HEK293T (cell line): ENCODE measurements at regions not wholly inside any gene's neighbourhood (a gene's known extent, or its start where the extent isn't known, plus 50 kb on each side); places are given as distances from the start of the nearest gene placed in this dataset.

Experiments
- ARNT ChIP-seq: fragments of 450-650 bp; IDR thresholded peaks from 2 replicates; pipeline ENCODE4 v1.6.1; 2017; ENCODE audit warnings: mild to moderate bottlenecking
- SP1 ChIP-seq: fragments of 450-650 bp; IDR thresholded peaks from 2 replicates; pipeline ENCODE4 v1.6.1; 2017
- TARDBP ChIP-seq: fragments of 450-650 bp; IDR thresholded peaks from 2 replicates; pipeline ENCODE4 v1.6.1; 2016
- ZNF384 ChIP-seq: fragments of 450-650 bp; IDR thresholded peaks from 2 replicates; pipeline ENCODE4 v1.6.1; 2016

DNA sequence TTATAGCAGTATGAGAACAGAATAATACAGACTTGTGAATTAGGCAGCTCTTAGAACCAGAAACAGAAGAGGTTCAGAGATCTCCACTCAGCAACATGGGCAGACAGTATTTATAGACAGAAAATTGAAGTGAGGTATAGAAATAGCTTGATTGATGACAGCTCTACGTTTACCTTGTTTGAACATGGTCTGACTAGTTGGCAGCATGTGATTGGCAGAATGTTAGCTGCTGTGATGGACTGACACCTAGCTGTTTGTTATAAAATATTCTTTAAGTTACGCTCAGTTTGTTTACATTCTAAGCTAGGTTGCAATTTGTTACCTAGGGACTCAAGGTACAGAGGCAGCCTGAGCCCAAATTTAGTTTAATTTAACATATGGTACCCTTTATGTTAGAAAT lies 73.7 kb upstream of the TMEM229A start:
- TF ChIP-seq SP1 (no peak), TARDBP (no peak), ZNF384 (no peak), ARNT (no peak)
